Upper lobe of right lung (tissue), 1 donor: ENCODE measurements at regions not wholly inside any gene's neighbourhood (a gene's known extent, or its start where the extent isn't known, plus 50 kb on each side); places are given as distances from the start of the nearest gene placed in this dataset.

Experiments
- ATAC-seq: fragments of 200-7000 bp; cut with Tn5 transposase; one replicate; pipeline ENCODE4 v1.9.1; 2020; ENCODE audit warnings: mild to moderate bottlenecking, moderate library complexity
- DNase-seq: peaks from one replicate; pipeline ENCODE4 v3.0.0-alpha.2; 2020
- H3K27ac ChIP-seq: fragments of 200-600 bp; one replicate; pipeline ENCODE4 v1.8.0; 2022
- H3K27me3 ChIP-seq: fragments of 200-600 bp; one replicate; pipeline ENCODE4 v1.8.0; 2022; ENCODE audit warnings: mild to moderate bottlenecking
- H3K36me3 ChIP-seq: fragments of 200-600 bp; one replicate; pipeline ENCODE4 v1.8.0; 2022
- H3K4me1 ChIP-seq: fragments of 200-600 bp; one replicate; pipeline ENCODE4 v1.8.0; 2022
- H3K4me3 ChIP-seq: fragments of 200-600 bp; one replicate; pipeline ENCODE4 v1.8.0; 2022; ENCODE audit warnings: mild to moderate bottlenecking
- H3K9me3 ChIP-seq: fragments of 200-600 bp; one replicate; pipeline ENCODE4 v1.8.0; 2022
- CTCF ChIP-seq: fragments of 200-600 bp; IDR thresholded peaks from one replicate; pipeline ENCODE4 v1.8.0; 2022; ENCODE audit warnings: antibody characterized with exemption
- intact Hi-C: fragments of 100-400 bp; cut with DNase I; formaldehyde crosslinking; loops from one replicate; pipeline ENCODE4 v1.11.0; 2022
- donor health status: DM: no; HTN: yes; CAD: no; lungs with severe emphysema.

GRCh38 chr1:90361026-90361425, 356.1 kb downstream of the BARHL2 start:
- Histone ChIP-seq H3K27me3 (no peaks in the 10 kb centered on the region), H3K4me3 (no peak overlapping the region), H3K9me3 (no peaks in the 10 kb centered on the region), H3K36me3 (no peaks in the 10 kb centered on the region), H3K27ac (no peak overlapping the region), H3K4me1 (no peaks in the 10 kb centered on the region)
- intact Hi-C loops: no loop called here
- ATAC-seq: no peak
- no peak for DNase-seq
- no peak for TF ChIP-seq CTCF

GRCh38 chr1:90359994-90360393, 357.1 kb downstream of the BARHL2 start:
- no peaks in the 10 kb centered on the region for H3K36me3 ChIP-seq
- intact Hi-C loops: no loop called here
- no peak for TF ChIP-seq CTCF
- no peaks in the 10 kb centered on the region for H3K4me1 ChIP-seq
- no peak for DNase-seq
- no peak overlapping the region for H3K4me3 ChIP-seq
- no peaks in the 10 kb centered on the region for H3K27me3 ChIP-seq
- no peaks in the 10 kb centered on the region for H3K9me3 ChIP-seq
- no peak overlapping the region for H3K27ac ChIP-seq
- no peak for ATAC-seq

- no peak for TF ChIP-seq CTCF
- Histone ChIP-seq H3K27me3 (no peaks in the 10 kb centered on the region), H3K9me3 (no peaks in the 10 kb centered on the region), H3K27ac (no peak overlapping the region), H3K36me3 (no peaks in the 10 kb centered on the region), H3K4me1 (no peaks in the 10 kb centered on the region), H3K4me3 (no peak overlapping the region)
- no peak for ATAC-seq
- intact Hi-C loops: no loop called here
- no peak for DNase-seq
These were observed 358.7 kb downstream of the BARHL2 start for GRCh38 chr1:90358448-90358847.

GRCh38 chr1:90357995-90358394, 359.1 kb downstream of the BARHL2 start:
- DNase-seq: no peak
- no peak for ATAC-seq
- no peaks in the 10 kb centered on the region for H3K27me3 ChIP-seq
- H3K4me1 ChIP-seq: no peaks in the 10 kb centered on the region
- TF ChIP-seq CTCF: no peak
- no peaks in the 10 kb centered on the region for H3K36me3 ChIP-seq
- H3K27ac ChIP-seq: no peak overlapping the region
- no peak overlapping the region for H3K4me3 ChIP-seq
- H3K9me3 ChIP-seq: no peaks in the 10 kb centered on the region
- intact Hi-C loops: no loop called here

GRCh38 chr1:90356991-90357390, 360.1 kb downstream of the BARHL2 start:
- H3K36me3 ChIP-seq: no peaks in the 10 kb centered on the region
- H3K27me3 ChIP-seq: no peaks in the 10 kb centered on the region
- H3K4me1 ChIP-seq: no peaks in the 10 kb centered on the region
- TF ChIP-seq CTCF: no peak
- DNase-seq: no peak
- intact Hi-C loops: no loop called here
- H3K27ac ChIP-seq: no peak overlapping the region
- no peak for ATAC-seq
- no peaks in the 10 kb centered on the region for H3K9me3 ChIP-seq
- H3K4me3 ChIP-seq: no peak overlapping the region

GRCh38 chr1:90356101-90356500, 361.0 kb downstream of the BARHL2 start:
- ATAC-seq (no peak), DNase-seq (no peak)
- Histone ChIP-seq H3K4me1 (no peaks in the 10 kb centered on the region), H3K27ac (no peak overlapping the region), H3K36me3 (no peaks in the 10 kb centered on the region), H3K9me3 (no peaks in the 10 kb centered on the region), H3K4me3 (no peak overlapping the region), H3K27me3 (no peaks in the 10 kb centered on the region)
- no peak for TF ChIP-seq CTCF
- intact Hi-C loops: no loop called here
